ENCODE measurements at regions not wholly inside any gene's neighbourhood (a gene's known extent, or its start where the extent isn't known, plus 50 kb on each side); places are given as distances from the start of the nearest gene placed in this dataset.

- H3K36me3 Mint-ChIP-seq (ENCODE audit: low read depth): no peaks in the 10 kb centered on the region
- H3K27me3 Mint-ChIP-seq (ENCODE audit: low read depth, poor library complexity): peaks cover 11% of the 10 kb centered on the region
- no peak overlapping the region for H3K27ac Mint-ChIP-seq
- no peak overlapping the region for H3K4me3 Mint-ChIP-seq
- DNase-seq: no peak
- H3K4me1 Mint-ChIP-seq: peaks cover 60% of the 10 kb centered on the region
- no peaks in the 10 kb centered on the region for H3K9me3 Mint-ChIP-seq
- TF ChIP-seq CTCF (IDR thresholded peaks at IDR 0.05): no peak
Observed at GRCh38 chr1:235059221-235059620, 69.4 kb downstream of the TOMM20 start.

GRCh38 chr1:235058695-235059094 lies 69.9 kb downstream of the TOMM20 start:
- no peak for TF ChIP-seq CTCF (IDR thresholded peaks at IDR 0.05)
- H3K27ac Mint-ChIP-seq: no peak overlapping the region
- H3K27me3 Mint-ChIP-seq (ENCODE audit: low read depth, poor library complexity): peaks cover 8% of the 10 kb centered on the region
- H3K4me1 Mint-ChIP-seq: peaks cover 60% of the 10 kb centered on the region
- DNase-seq: no peak
- H3K36me3 Mint-ChIP-seq (ENCODE audit: low read depth): no peaks in the 10 kb centered on the region
- no peaks in the 10 kb centered on the region for H3K9me3 Mint-ChIP-seq
- no peak overlapping the region for H3K4me3 Mint-ChIP-seq

DNA sequence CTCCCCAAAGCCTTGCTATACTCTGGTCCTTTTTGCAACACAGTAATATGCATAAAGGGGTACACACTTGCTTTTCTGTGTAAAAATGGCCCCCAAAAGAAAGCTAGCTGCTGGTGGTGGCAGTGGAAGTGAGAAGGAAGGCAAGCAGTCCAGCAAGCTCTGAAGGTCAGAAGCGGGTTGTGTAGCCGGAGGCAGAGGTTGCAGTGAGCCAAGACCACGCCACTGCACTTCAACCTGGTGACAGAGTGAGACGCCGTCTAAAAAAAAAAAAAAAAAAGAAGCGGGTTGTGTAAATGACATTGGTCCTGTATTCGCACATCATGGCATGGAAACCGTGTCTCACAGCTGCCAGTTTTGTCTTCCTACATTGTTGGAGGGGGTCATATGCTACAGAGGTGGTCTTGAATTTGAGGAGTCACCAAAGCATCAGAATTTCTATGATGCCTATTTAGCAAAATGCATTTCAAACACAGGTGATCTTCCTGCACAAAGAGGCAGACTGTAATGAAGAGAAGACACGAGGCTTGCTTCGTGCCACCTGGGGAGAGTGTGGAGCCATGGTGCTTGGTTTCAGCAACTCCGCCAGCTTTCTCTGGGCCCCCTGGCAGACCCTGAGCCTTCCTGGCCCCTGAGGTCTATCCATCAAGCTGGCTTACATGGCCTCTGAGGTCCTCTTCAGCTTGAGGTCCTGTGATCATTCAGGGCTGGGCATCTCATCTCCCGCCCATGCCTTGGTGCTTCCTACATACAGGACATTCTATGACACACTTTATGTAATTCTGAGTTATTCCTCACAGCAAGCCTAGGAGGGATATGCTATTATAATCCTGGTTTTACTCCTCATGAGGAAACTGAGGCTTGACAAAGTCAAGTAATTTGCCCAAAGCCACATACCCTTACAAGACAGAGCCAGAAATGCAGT lies 71.0 kb downstream of the TOMM20 start:
- Mint-ChIP-seq H3K9me3 (no peaks in the 10 kb centered on the region), H3K4me1 (peaks cover 54% of the 10 kb centered on the region), H3K36me3 (ENCODE audit: low read depth) (no peaks in the 10 kb centered on the region), H3K27me3 (ENCODE audit: low read depth, poor library complexity) (peaks cover 7% of the 10 kb centered on the region), H3K4me3 (no peak overlapping the region), H3K27ac (no peak overlapping the region)
- no peak for DNase-seq
- TF ChIP-seq CTCF (IDR thresholded peaks at IDR 0.05): no peak

DNA sequence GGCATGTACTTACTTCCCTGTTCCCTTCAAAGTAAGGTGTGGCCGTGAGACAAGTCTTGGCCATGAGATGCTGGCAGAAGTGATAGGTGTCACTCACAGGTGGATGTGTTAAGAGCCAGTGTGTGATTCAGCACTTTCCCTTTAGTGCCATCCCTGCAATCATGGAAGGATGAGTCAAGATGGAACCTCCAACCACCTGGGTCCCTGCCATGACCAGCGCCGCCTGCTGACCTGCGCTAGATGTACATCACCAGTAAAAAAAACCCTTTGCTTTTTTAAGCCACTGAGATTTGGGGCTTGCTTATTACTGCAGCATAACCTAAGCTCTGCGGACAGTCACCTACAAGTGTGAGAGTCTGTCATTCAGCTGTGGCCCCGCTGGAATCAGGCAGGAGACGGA lies 71.7 kb downstream of the TOMM20 start:
- Mint-ChIP-seq H3K9me3 (no peaks in the 10 kb centered on the region), H3K4me3 (no peak overlapping the region), H3K36me3 (ENCODE audit: low read depth) (no peaks in the 10 kb centered on the region), H3K27me3 (ENCODE audit: low read depth, poor library complexity) (peaks cover 7% of the 10 kb centered on the region), H3K27ac (no peak overlapping the region), H3K4me1 (peaks cover 54% of the 10 kb centered on the region)
- DNase-seq: no peak
- no peak for TF ChIP-seq CTCF (IDR thresholded peaks at IDR 0.05)

GRCh38 chr1:235054936-235055335 lies 73.7 kb downstream of the TOMM20 start:
- no peak for TF ChIP-seq CTCF (IDR thresholded peaks at IDR 0.05)
- H3K27me3 Mint-ChIP-seq (ENCODE audit: low read depth, poor library complexity): peaks cover 5% of the 10 kb centered on the region
- no peak overlapping the region for H3K27ac Mint-ChIP-seq
- no peaks in the 10 kb centered on the region for H3K36me3 Mint-ChIP-seq (ENCODE audit: low read depth)
- H3K4me3 Mint-ChIP-seq: no peak overlapping the region
- DNase-seq: no peak
- H3K4me1 Mint-ChIP-seq: peaks cover 47% of the 10 kb centered on the region
- no peaks in the 10 kb centered on the region for H3K9me3 Mint-ChIP-seq

DNA sequence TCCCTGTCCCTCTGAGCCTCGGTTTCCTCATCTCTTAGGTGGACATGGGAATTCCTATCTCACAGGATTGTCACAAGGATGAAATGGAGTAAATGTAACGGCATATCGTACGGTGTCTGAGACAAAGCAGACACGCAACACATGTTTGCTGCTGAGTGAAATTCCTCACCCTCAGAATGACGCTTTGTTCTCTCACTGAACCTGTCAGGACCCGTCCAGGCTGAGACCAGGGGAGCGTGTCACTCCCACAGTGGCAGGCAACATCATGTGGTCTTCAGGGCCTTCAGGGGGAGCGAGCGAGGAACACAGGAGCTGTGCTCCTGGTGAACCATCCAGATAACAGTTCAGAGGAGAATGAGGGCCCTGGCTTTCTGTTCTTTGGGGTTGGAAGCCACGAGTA lies 74.2 kb downstream of the TOMM20 start:
- no peaks in the 10 kb centered on the region for H3K9me3 Mint-ChIP-seq
- peaks cover 4% of the 10 kb centered on the region for H3K27me3 Mint-ChIP-seq (ENCODE audit: low read depth, poor library complexity)
- H3K27ac Mint-ChIP-seq: peak overlapping the region; percentile 57
- peaks cover 47% of the 10 kb centered on the region for H3K4me1 Mint-ChIP-seq
- H3K4me3 Mint-ChIP-seq: no peak overlapping the region
- no peaks in the 10 kb centered on the region for H3K36me3 Mint-ChIP-seq (ENCODE audit: low read depth)
- no peak for DNase-seq
- TF ChIP-seq CTCF (IDR thresholded peaks at IDR 0.05): no peak

Measured in nephron progenitor cell (in vitro differentiated cells).